ENCODE measurements at regions not wholly inside any gene's neighbourhood (a gene's known extent, or its start where the extent isn't known, plus 50 kb on each side); places are given as distances from the start of the nearest gene placed in this dataset.

- Mint-ChIP-seq H3K9me3 (no peaks in the 10 kb centered on the region), H3K4me1 (ENCODE audit: low read depth) (no peaks in the 10 kb centered on the region), H3K27me3 (ENCODE audit: low read depth) (no peaks in the 10 kb centered on the region), H3K27ac (no peak overlapping the region), H3K36me3 (ENCODE audit: low read depth) (no peaks in the 10 kb centered on the region), H3K4me3 (no peak overlapping the region)
- DNase-seq = no peak
- CTCF ChIA-PET = no interaction called here
- intact Hi-C loops (cut with micrococcal nuclease) = no loop called here
Observed at GRCh38 chr22:44395118-44396005, 82.6 kb upstream of the SHISAL1 start.

- no peaks in the 10 kb centered on the region for H3K9me3 Mint-ChIP-seq
- H3K27me3 Mint-ChIP-seq (ENCODE audit: low read depth) = no peaks in the 10 kb centered on the region
- no peak for DNase-seq
- H3K36me3 Mint-ChIP-seq (ENCODE audit: low read depth) = no peaks in the 10 kb centered on the region
- no peaks in the 10 kb centered on the region for H3K4me1 Mint-ChIP-seq (ENCODE audit: low read depth)
- no peak overlapping the region for H3K4me3 Mint-ChIP-seq
- CTCF ChIA-PET = no interaction called here
- intact Hi-C loops (cut with micrococcal nuclease) = no loop called here
- H3K27ac Mint-ChIP-seq = no peak overlapping the region
Observed at GRCh38 chr22:44394246-44395117, 81.7 kb upstream of the SHISAL1 start.

GRCh38 chr22:44393066-44393465 is 80.3 kb upstream of the SHISAL1 start:
- no peaks in the 10 kb centered on the region for H3K36me3 Mint-ChIP-seq (ENCODE audit: low read depth)
- intact Hi-C loops (cut with micrococcal nuclease) = no loop called here
- H3K27me3 Mint-ChIP-seq (ENCODE audit: low read depth) = no peaks in the 10 kb centered on the region
- CTCF ChIA-PET = interaction anchor here (0.6 kb wide), 1 partner anchor 88 kb away, joined by 3 read pairs; no protein-coding TSS in a partner anchor
- no peak for DNase-seq
- H3K9me3 Mint-ChIP-seq = no peaks in the 10 kb centered on the region
- H3K4me1 Mint-ChIP-seq (ENCODE audit: low read depth) = no peaks in the 10 kb centered on the region
- no peak overlapping the region for H3K27ac Mint-ChIP-seq
- H3K4me3 Mint-ChIP-seq = no peak overlapping the region

- Mint-ChIP-seq H3K27me3 (ENCODE audit: low read depth) (no peaks in the 10 kb centered on the region), H3K4me1 (ENCODE audit: low read depth) (no peaks in the 10 kb centered on the region), H3K27ac (no peak overlapping the region), H3K4me3 (no peak overlapping the region), H3K36me3 (ENCODE audit: low read depth) (no peaks in the 10 kb centered on the region), H3K9me3 (no peaks in the 10 kb centered on the region)
- CTCF ChIA-PET = no interaction called here
- DNase-seq = no peak
- intact Hi-C loops (cut with micrococcal nuclease) = no loop called here
Observed at GRCh38 chr22:44392446-44392921, 79.7 kb upstream of the SHISAL1 start.

GRCh38 chr22:44391481-44392445 is 79.0 kb upstream of the SHISAL1 start:
- intact Hi-C loops (cut with micrococcal nuclease) = no loop called here
- H3K27ac Mint-ChIP-seq = no peak overlapping the region
- no peak for DNase-seq
- H3K9me3 Mint-ChIP-seq = no peaks in the 10 kb centered on the region
- no peaks in the 10 kb centered on the region for H3K36me3 Mint-ChIP-seq (ENCODE audit: low read depth)
- CTCF ChIA-PET = no interaction called here
- H3K4me3 Mint-ChIP-seq = no peak overlapping the region
- no peaks in the 10 kb centered on the region for H3K4me1 Mint-ChIP-seq (ENCODE audit: low read depth)
- H3K27me3 Mint-ChIP-seq (ENCODE audit: low read depth) = no peaks in the 10 kb centered on the region

GRCh38 chr22:44391015-44391414 is 78.3 kb upstream of the SHISAL1 start:
- no peaks in the 10 kb centered on the region for H3K9me3 Mint-ChIP-seq
- H3K27me3 Mint-ChIP-seq (ENCODE audit: low read depth) = peaks cover 4% of the 10 kb centered on the region
- intact Hi-C loops (cut with micrococcal nuclease) = no loop called here
- H3K27ac Mint-ChIP-seq = no peak overlapping the region
- no peaks in the 10 kb centered on the region for H3K36me3 Mint-ChIP-seq (ENCODE audit: low read depth)
- no peak for DNase-seq
- CTCF ChIA-PET = no interaction called here
- H3K4me1 Mint-ChIP-seq (ENCODE audit: low read depth) = no peaks in the 10 kb centered on the region
- no peak overlapping the region for H3K4me3 Mint-ChIP-seq

- DNase-seq = no peak
- Mint-ChIP-seq H3K27me3 (ENCODE audit: low read depth) (peaks cover 4% of the 10 kb centered on the region), H3K9me3 (no peaks in the 10 kb centered on the region), H3K27ac (no peak overlapping the region), H3K36me3 (ENCODE audit: low read depth) (no peaks in the 10 kb centered on the region), H3K4me1 (ENCODE audit: low read depth) (no peaks in the 10 kb centered on the region), H3K4me3 (no peak overlapping the region)
- intact Hi-C loops (cut with micrococcal nuclease) = no loop called here
- CTCF ChIA-PET = no interaction called here
Observed at GRCh38 chr22:44390613-44390970, 77.8 kb upstream of the SHISAL1 start.

- DNase-seq = no peak
- H3K36me3 Mint-ChIP-seq (ENCODE audit: low read depth) = no peaks in the 10 kb centered on the region
- H3K4me3 Mint-ChIP-seq = no peak overlapping the region
- CTCF ChIA-PET = no interaction called here
- intact Hi-C loops (cut with micrococcal nuclease) = no loop called here
- no peak overlapping the region for H3K27ac Mint-ChIP-seq
- no peaks in the 10 kb centered on the region for H3K4me1 Mint-ChIP-seq (ENCODE audit: low read depth)
- no peaks in the 10 kb centered on the region for H3K9me3 Mint-ChIP-seq
- H3K27me3 Mint-ChIP-seq (ENCODE audit: low read depth) = peaks cover 4% of the 10 kb centered on the region
Observed at GRCh38 chr22:44389926-44390612, 77.3 kb upstream of the SHISAL1 start.

GRCh38 chr22:44389181-44389580 is 76.4 kb upstream of the SHISAL1 start:
- no peaks in the 10 kb centered on the region for H3K9me3 Mint-ChIP-seq
- CTCF ChIA-PET = no interaction called here
- intact Hi-C loops (cut with micrococcal nuclease) = no loop called here
- no peaks in the 10 kb centered on the region for H3K4me1 Mint-ChIP-seq (ENCODE audit: low read depth)
- DNase-seq = no peak
- H3K27ac Mint-ChIP-seq = no peak overlapping the region
- peaks cover 4% of the 10 kb centered on the region for H3K27me3 Mint-ChIP-seq (ENCODE audit: low read depth)
- H3K36me3 Mint-ChIP-seq (ENCODE audit: low read depth) = no peaks in the 10 kb centered on the region
- H3K4me3 Mint-ChIP-seq = no peak overlapping the region

- no peak for DNase-seq
- Mint-ChIP-seq H3K4me1 (ENCODE audit: low read depth) (no peaks in the 10 kb centered on the region), H3K27ac (no peak overlapping the region), H3K4me3 (no peak overlapping the region), H3K36me3 (ENCODE audit: low read depth) (no peaks in the 10 kb centered on the region), H3K9me3 (no peaks in the 10 kb centered on the region), H3K27me3 (ENCODE audit: low read depth) (peaks cover 4% of the 10 kb centered on the region)
- intact Hi-C loops (cut with micrococcal nuclease) = no loop called here
- CTCF ChIA-PET = no interaction called here
Observed at GRCh38 chr22:44387486-44387885, 74.7 kb upstream of the SHISAL1 start.

GRCh38 chr22:44386386-44387035 is 73.8 kb upstream of the SHISAL1 start:
- CTCF ChIA-PET = no interaction called here
- H3K27me3 Mint-ChIP-seq (ENCODE audit: low read depth) = peaks cover 9% of the 10 kb centered on the region
- H3K4me3 Mint-ChIP-seq = no peak overlapping the region

More at GRCh38 chr22:44386386-44387035, 73.8 kb upstream of the SHISAL1 start:
- no peak for DNase-seq
- Mint-ChIP-seq H3K9me3 (no peaks in the 10 kb centered on the region), H3K36me3 (ENCODE audit: low read depth) (no peaks in the 10 kb centered on the region), H3K27ac (no peak overlapping the region), H3K4me1 (ENCODE audit: low read depth) (no peaks in the 10 kb centered on the region)
- intact Hi-C loops (cut with micrococcal nuclease) = no loop called here

Measured in activated naive CD4-positive, alpha-beta T cell treated with anti-CD3 and anti-CD28 coated beads for 36 hours (primary cell).